ENCODE measurements at regions not wholly inside any gene's neighbourhood (a gene's known extent, or its start where the extent isn't known, plus 50 kb on each side); places are given as distances from the start of the nearest gene placed in this dataset.

GRCh38 chr14:51336734-51337133 lies 96.7 kb downstream of the TMX1 start:
- ATAC-seq = no peak
- Histone ChIP-seq H3K9me3 (no peaks in the 10 kb centered on the region), H3K27ac (no peak overlapping the region), H3K4me1 (peaks cover 4 to 19% of the 10 kb centered on the region in 2 donors), H3K36me3 (no peaks in the 10 kb centered on the region), H3K27me3 (no peaks in the 10 kb centered on the region), H3K4me3 (no peak overlapping the region)
- intact Hi-C loops (cut with DNase I; ENCODE audit: low total_unique reads) = no loop called here
- no peak for DNase-seq
- TF ChIP-seq POLR2A (IDR thresholded peaks at IDR 0.05) (no peak), CTCF (IDR thresholded peaks at IDR 0.05 in 4 of 5, conservative IDR thresholded peaks at IDR 0.05 in 1 of 5) (no peak)
- in situ Hi-C loops (cut with MboI; ENCODE audit: low sequenced_read_pairs in 4 of 4) = no loop called here

- peaks cover 4 to 19% of the 10 kb centered on the region in 2 donors for H3K4me1 ChIP-seq
- DNase-seq (no peak), ATAC-seq (no peak)
- H3K36me3 ChIP-seq = no peaks in the 10 kb centered on the region
- in situ Hi-C loops (cut with MboI; ENCODE audit: low sequenced_read_pairs in 4 of 4) = no loop called here
- no peaks in the 10 kb centered on the region for H3K27me3 ChIP-seq
- H3K4me3 ChIP-seq = no peak overlapping the region
- TF ChIP-seq CTCF (IDR thresholded peaks at IDR 0.05 in 4 of 5, conservative IDR thresholded peaks at IDR 0.05 in 1 of 5) (no peak), POLR2A (IDR thresholded peaks at IDR 0.05) (no peak)
- intact Hi-C loops (cut with DNase I; ENCODE audit: low total_unique reads) = no loop called here
- no peak overlapping the region for H3K27ac ChIP-seq
- H3K9me3 ChIP-seq = no peaks in the 10 kb centered on the region
Observed at GRCh38 chr14:51337520-51337919, 97.5 kb downstream of the TMX1 start.

GRCh38 chr14:51341338-51341737 lies 101.3 kb downstream of the TMX1 start:
- no peak for DNase-seq
- Histone ChIP-seq H3K27me3 (no peaks in the 10 kb centered on the region), H3K36me3 (no peaks in the 10 kb centered on the region), H3K9me3 (no peaks in the 10 kb centered on the region), H3K4me1 (peaks cover 0 to 9% of the 10 kb centered on the region in 2 donors), H3K4me3 (no peak overlapping the region), H3K27ac (no peak overlapping the region)
- ATAC-seq = no peak
- TF ChIP-seq CTCF (IDR thresholded peaks at IDR 0.05 in 4 of 5, conservative IDR thresholded peaks at IDR 0.05 in 1 of 5) (no peak), POLR2A (IDR thresholded peaks at IDR 0.05) (no peak)
- intact Hi-C loops (cut with DNase I; ENCODE audit: low total_unique reads) (no loop called here), in situ Hi-C loops (cut with MboI; ENCODE audit: low sequenced_read_pairs in 4 of 4) (no loop called here)

GRCh38 chr14:51342226-51342625 lies 102.2 kb downstream of the TMX1 start:
- no peaks in the 10 kb centered on the region for H3K9me3 ChIP-seq
- intact Hi-C loops (cut with DNase I; ENCODE audit: low total_unique reads) = no loop called here
- ATAC-seq = no peak

More at GRCh38 chr14:51342226-51342625, 102.2 kb downstream of the TMX1 start:
- TF ChIP-seq POLR2A (IDR thresholded peaks at IDR 0.05) (no peak), CTCF (IDR thresholded peaks at IDR 0.05 in 4 of 5, conservative IDR thresholded peaks at IDR 0.05 in 1 of 5) (no peak)
- in situ Hi-C loops (cut with MboI; ENCODE audit: low sequenced_read_pairs in 4 of 4) = no loop called here
- H3K36me3 ChIP-seq = no peaks in the 10 kb centered on the region
- no peaks in the 10 kb centered on the region for H3K27me3 ChIP-seq
- no peak overlapping the region for H3K27ac ChIP-seq
- DNase-seq = no peak
- peaks cover 0 to under 1% of the 10 kb centered on the region in 2 donors for H3K4me1 ChIP-seq
- no peak overlapping the region for H3K4me3 ChIP-seq

All from gastrocnemius medialis (tissue), 4 donors.